ENCODE measurements at regions not wholly inside any gene's neighbourhood (a gene's known extent, or its start where the extent isn't known, plus 50 kb on each side); places are given as distances from the start of the nearest gene placed in this dataset.

DNA sequence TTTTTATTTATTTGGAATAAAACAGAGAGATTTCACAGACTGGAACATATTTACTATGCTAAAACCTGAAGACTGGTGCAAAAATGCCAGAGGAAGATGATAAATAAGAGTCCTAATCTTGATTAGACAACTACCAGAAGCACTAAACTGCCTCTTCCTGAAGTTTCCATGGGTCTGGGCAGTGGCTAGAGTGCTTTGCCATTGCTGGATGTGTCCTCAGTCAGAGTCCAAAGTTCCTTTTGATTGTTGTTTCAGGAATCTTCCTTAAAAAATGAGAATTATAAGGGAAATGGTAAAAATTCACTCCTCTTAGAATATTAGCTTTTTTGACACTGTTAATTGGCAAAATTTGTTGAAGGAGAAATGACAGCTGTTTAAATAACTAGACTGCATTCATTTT lies 86.3 kb upstream of the AHR start:
- no peak for TF ChIP-seq EZH2phosphoT487 (IDR thresholded peaks at IDR 0.05; ENCODE audit: insufficient read depth, low read depth)
- TF ChIP-seq EZH2 (IDR thresholded peaks at IDR 0.05; ENCODE audit: insufficient read depth, poor library complexity, severe bottlenecking) = no peak
